ENCODE measurements at regions not wholly inside any gene's neighbourhood (a gene's known extent, or its start where the extent isn't known, plus 50 kb on each side); places are given as distances from the start of the nearest gene placed in this dataset.

- no peak for TF ChIP-seq CTCF (conservative IDR thresholded peaks at IDR 0.05)
- TF ChIP-seq EZH2 (IDR thresholded peaks at IDR 0.05; ENCODE audit: low read depth) = no peak
Observed at GRCh38 chr5:158614951-158615350, 484.8 kb downstream of the EBF1 start.
